ENCODE measurements at regions not wholly inside any gene's neighbourhood (a gene's known extent, or its start where the extent isn't known, plus 50 kb on each side); places are given as distances from the start of the nearest gene placed in this dataset.

GRCh38 chr12:115324949-115325593 is 641.1 kb upstream of the TBX3 start:
- CTCF ChIA-PET = no interaction called here

More at GRCh38 chr12:115324949-115325593, 641.1 kb upstream of the TBX3 start:
- DNase-seq (ENCODE audit: low read depth, low spot score) = no peak
- POLR2A ChIA-PET = no interaction called here
- H3K27ac ChIP-seq (ENCODE audit: insufficient read depth, low read depth, low read length) = no peak overlapping the region
- intact Hi-C loops (cut with micrococcal nuclease) = no loop called here
- no peaks in the 10 kb centered on the region for H3K9me1 ChIP-seq (replicated peaks; ENCODE audit: control insufficient read depth, extremely low read depth, insufficient read depth, low read length)
- no peak overlapping the region for H3K4me3 ChIP-seq (replicated peaks in 1 of 3; ENCODE audit: insufficient read depth in 1 of 3, low read depth in 1 of 3, low read length in 3 of 3)
- H3K36me3 ChIP-seq (ENCODE audit: control insufficient read depth in 2 of 2, extremely low read depth in 1 of 2, insufficient read depth in 2 of 2, low read length in 2 of 2) = no peaks in the 10 kb centered on the region
- FAIRE-seq = no peak
- H3K27me3 ChIP-seq (ENCODE audit: control insufficient read depth in 2 of 2, insufficient read depth in 2 of 2, low read length in 2 of 2) = no peaks in the 10 kb centered on the region
- no peak overlapping the region for H3K4me2 ChIP-seq (ENCODE audit: insufficient read depth, low read length)
- no peaks in the 10 kb centered on the region for H4K20me1 ChIP-seq (replicated peaks; ENCODE audit: control insufficient read depth, extremely low read depth, insufficient read depth, low read length)
- H3K9me3 ChIP-seq (replicated peaks; ENCODE audit: control insufficient read depth, insufficient read depth, low read length) = no peaks in the 10 kb centered on the region
- no peaks in the 10 kb centered on the region for H3K79me2 ChIP-seq (ENCODE audit: control insufficient read depth, insufficient read depth, low read length)
- TF ChIP-seq EZH2 (IDR thresholded peaks at IDR 0.05; ENCODE audit: borderline replicate concordance, low read depth, low read length, severe bottlenecking) = no peak
- no peak for TF ChIP-seq GATA2 (IDR thresholded peaks at IDR 0.05; ENCODE audit: insufficient read depth, insufficient read length, low read depth, low read length)
- no peak for TF ChIP-seq FOS (IDR thresholded peaks at IDR 0.05; ENCODE audit: borderline replicate concordance, insufficient read depth, low read length)
- TF ChIP-seq JUN (IDR thresholded peaks at IDR 0.05; ENCODE audit: borderline replicate concordance, insufficient read depth, insufficient read length, low read depth) = no peak
- no peak for TF ChIP-seq MYC (IDR thresholded peaks at IDR 0.05; ENCODE audit: low read depth, low read length)
- TF ChIP-seq MAX (IDR thresholded peaks at IDR 0.05; ENCODE audit: insufficient read depth, insufficient read length) = no peak
- no peak for TF ChIP-seq POLR2A (IDR thresholded peaks at IDR 0.05; ENCODE audit: low read depth, low read length)
- TF ChIP-seq CTCF (IDR thresholded peaks at IDR 0.05; ENCODE audit: extremely low read depth in 1 of 2, insufficient read depth in 1 of 2, low read depth in 1 of 2, low read length in 2 of 2) = no peak
- TF ChIP-seq POLR2AphosphoS5 (IDR thresholded peaks at IDR 0.05; ENCODE audit: insufficient read depth, low read depth, low read length) = no peak
- no peak overlapping the region for H2AFZ ChIP-seq (ENCODE audit: low read depth, low read length)
- no peaks in the 10 kb centered on the region for H3K4me1 ChIP-seq (ENCODE audit: control insufficient read depth, extremely low read depth, insufficient read depth, low read length)
- no peak overlapping the region for H3K9ac ChIP-seq (replicated peaks; ENCODE audit: extremely low read depth, insufficient read depth, low read length)
- BruUV-seq (replicated peaks) = no TSS peak
- dilution Hi-C loops (cut with MboI; ENCODE audit: extremely low pct_ligation_motif_present, low sequenced_read_pairs) = no loop called here

Measured in endothelial cell of umbilical vein (primary cell).